Ishikawa (cell line): ENCODE measurements at regions not wholly inside any gene's neighbourhood (a gene's known extent, or its start where the extent isn't known, plus 50 kb on each side); places are given as distances from the start of the nearest gene placed in this dataset.

Source experiments
- CEBPB ChIP-seq: IDR thresholded peaks from 2 replicates; pipeline ENCODE4 v1.6.1; 2012
- EGR1 ChIP-seq: IDR thresholded peaks from 2 replicates; pipeline ENCODE4 v1.6.1; 2012
- EP300 ChIP-seq: IDR thresholded peaks from 2 replicates; pipeline ENCODE4 v1.6.1; 2012; ENCODE audit warnings: borderline replicate concordance
- FOXM1 ChIP-seq: IDR thresholded peaks from 2 replicates; pipeline ENCODE4 v1.6.1; 2012; ENCODE audit warnings: low read depth, borderline replicate concordance
- MAX ChIP-seq: IDR thresholded peaks from 2 replicates; pipeline ENCODE4 v1.6.1; 2012
- NFIC ChIP-seq: IDR thresholded peaks from 2 replicates; pipeline ENCODE4 v1.6.1; 2012
- RAD21 ChIP-seq: IDR thresholded peaks from 2 replicates; pipeline ENCODE4 v1.6.1; 2012; ENCODE audit warnings: low read depth
- REST ChIP-seq: IDR thresholded peaks from 2 replicates; pipeline ENCODE4 v1.6.1; 2012; ENCODE audit warnings: low read depth, mild to moderate bottlenecking
- TAF1 ChIP-seq: IDR thresholded peaks from 2 replicates; pipeline ENCODE4 v1.6.1; 2012; ENCODE audit warnings: low read depth, mild to moderate bottlenecking
- TEAD4 ChIP-seq: IDR thresholded peaks from 2 replicates; pipeline ENCODE4 v1.6.1; 2012
- USF1 ChIP-seq: IDR thresholded peaks from 2 replicates; pipeline ENCODE4 v1.6.1; 2012
- YY1 ChIP-seq: IDR thresholded peaks from 2 replicates; pipeline ENCODE4 v1.6.1; 2012; ENCODE audit warnings: low read depth
- ZBTB7A ChIP-seq: IDR thresholded peaks from 2 replicates; pipeline ENCODE4 v1.6.1; 2012; ENCODE audit warnings: low read depth

- no peak for TF ChIP-seq MAX
- TF ChIP-seq RAD21: no peak
- TF ChIP-seq YY1: no peak
- no peak for TF ChIP-seq REST
- no peak for TF ChIP-seq TAF1
- TF ChIP-seq USF1: no peak
- TF ChIP-seq FOXM1: no peak
- TF ChIP-seq NFIC: no peak
- no peak for TF ChIP-seq EP300
- no peak for TF ChIP-seq CEBPB
- no peak for TF ChIP-seq ZBTB7A
- TF ChIP-seq TEAD4: no peak
- no peak for TF ChIP-seq EGR1
These were observed 205.7 kb upstream of the RRP15 start for GRCh38 chr1:218079347-218079746.
